HG02852 (cell line): ENCODE measurements at regions not wholly inside any gene's neighbourhood (a gene's known extent, or its start where the extent isn't known, plus 50 kb on each side); places are given as distances from the start of the nearest gene placed in this dataset.
"Not testable (repeated sequence)": the region's sequence is repeated elsewhere in the genome, so short reads cannot be mapped to it uniquely, and the experiment has no call there.

Source experiments
- ATAC-seq: cut with Tn5 transposase; IDR thresholded peaks from one replicate; pipeline ENCODE4 v1.9.1; 2021; ENCODE audit warnings: mild to moderate bottlenecking, moderate library complexity; ENCODE audit not compliant: unreplicated experiment

- ATAC-seq: no peak
Observed at GRCh38 chr11:127805771-127806170, 781.6 kb downstream of the ETS1 start.

GRCh38 chr11:127804747-127805400 lies 782.5 kb downstream of the ETS1 start:
- no peak for ATAC-seq

- ATAC-seq: no peak
Observed at GRCh38 chr11:127803755-127804154, 783.6 kb downstream of the ETS1 start.

- no peak for ATAC-seq
Observed at GRCh38 chr11:127800989-127801688, 786.2 kb downstream of the ETS1 start.

- ATAC-seq: no peak
Observed at GRCh38 chr11:127795326-127795725, 792.0 kb downstream of the ETS1 start.

- no peak for ATAC-seq
Observed at GRCh38 chr11:127791844-127792243, 791.3 kb upstream of the KIRREL3 start.

GRCh38 chr11:127790592-127790991 lies 790.0 kb upstream of the KIRREL3 start:
- ATAC-seq: no peak

- no peak for ATAC-seq
Observed at GRCh38 chr11:127789927-127790326, 789.4 kb upstream of the KIRREL3 start.

- ATAC-seq: not testable (repeated sequence)
Observed at GRCh38 chr11:127772938-127773337, 772.4 kb upstream of the KIRREL3 start.

- not testable (repeated sequence) for ATAC-seq
Observed at GRCh38 chr11:127768931-127769330, 768.4 kb upstream of the KIRREL3 start.

GRCh38 chr11:127766734-127767133 lies 766.2 kb upstream of the KIRREL3 start:
- ATAC-seq: no peak

- ATAC-seq: no peak
Observed at GRCh38 chr11:127738771-127739286, 738.3 kb upstream of the KIRREL3 start.

- ATAC-seq: no peak
Observed at GRCh38 chr11:127737499-127737898, 736.9 kb upstream of the KIRREL3 start.

GRCh38 chr11:127733552-127733951 lies 733.0 kb upstream of the KIRREL3 start:
- no peak for ATAC-seq

GRCh38 chr11:127726367-127726766 lies 725.8 kb upstream of the KIRREL3 start:
- ATAC-seq: no peak

GRCh38 chr11:127723714-127724113 lies 723.1 kb upstream of the KIRREL3 start:
- no peak for ATAC-seq

- no peak for ATAC-seq
Observed at GRCh38 chr11:127713226-127713625, 712.7 kb upstream of the KIRREL3 start.

GRCh38 chr11:127711748-127712147 lies 711.2 kb upstream of the KIRREL3 start:
- ATAC-seq: no peak

GRCh38 chr11:127710831-127711230 lies 710.3 kb upstream of the KIRREL3 start:
- no peak for ATAC-seq

- ATAC-seq: no peak
Observed at GRCh38 chr11:127709960-127710359, 709.4 kb upstream of the KIRREL3 start.

GRCh38 chr11:127693686-127694085 lies 693.1 kb upstream of the KIRREL3 start:
- no peak for ATAC-seq

- no peak for ATAC-seq
Observed at GRCh38 chr11:127683321-127683720, 682.8 kb upstream of the KIRREL3 start.
